ENCODE measurements at regions not wholly inside any gene's neighbourhood (a gene's known extent, or its start where the extent isn't known, plus 50 kb on each side); places are given as distances from the start of the nearest gene placed in this dataset.

- H3K4me3 ChIP-seq (ENCODE audit: severe bottlenecking) = no peak overlapping the region
- no peaks in the 10 kb centered on the region for H3K36me3 ChIP-seq (ENCODE audit: low read depth)
- no peak for ATAC-seq (ENCODE audit: low read depth)
- H3K9me3 ChIP-seq (ENCODE audit: severe bottlenecking) = no peaks in the 10 kb centered on the region
- H3K27me3 ChIP-seq (ENCODE audit: insufficient read depth, poor library complexity, severe bottlenecking) = no peaks in the 10 kb centered on the region
- no peaks in the 10 kb centered on the region for H3K4me1 ChIP-seq (ENCODE audit: insufficient read depth, poor library complexity, severe bottlenecking)
- no peak for TF ChIP-seq CTCF (IDR thresholded peaks at IDR 0.05; ENCODE audit: poor library complexity, severe bottlenecking)
- no peak for DNase-seq (ENCODE audit: low spot score)
- H3K27ac ChIP-seq (ENCODE audit: poor library complexity, severe bottlenecking) = no peak overlapping the region
These were observed 151.4 kb downstream of the ICE1 start for GRCh38 chr5:5573798-5574380.

GRCh38 chr5:5572976-5573797 is 150.7 kb downstream of the ICE1 start:
- Histone ChIP-seq H3K36me3 (ENCODE audit: low read depth) (no peaks in the 10 kb centered on the region), H3K9me3 (ENCODE audit: severe bottlenecking) (no peaks in the 10 kb centered on the region), H3K4me3 (ENCODE audit: severe bottlenecking) (no peak overlapping the region), H3K27me3 (ENCODE audit: insufficient read depth, poor library complexity, severe bottlenecking) (no peaks in the 10 kb centered on the region), H3K27ac (ENCODE audit: poor library complexity, severe bottlenecking) (no peak overlapping the region), H3K4me1 (ENCODE audit: insufficient read depth, poor library complexity, severe bottlenecking) (no peaks in the 10 kb centered on the region)
- DNase-seq (ENCODE audit: low spot score) = no peak
- no peak for ATAC-seq (ENCODE audit: low read depth)
- no peak for TF ChIP-seq CTCF (IDR thresholded peaks at IDR 0.05; ENCODE audit: poor library complexity, severe bottlenecking)

- no peak for ATAC-seq (ENCODE audit: low read depth)
- Histone ChIP-seq H3K27me3 (ENCODE audit: insufficient read depth, poor library complexity, severe bottlenecking) (no peaks in the 10 kb centered on the region), H3K4me3 (ENCODE audit: severe bottlenecking) (no peak overlapping the region), H3K27ac (ENCODE audit: poor library complexity, severe bottlenecking) (no peak overlapping the region), H3K4me1 (ENCODE audit: insufficient read depth, poor library complexity, severe bottlenecking) (no peaks in the 10 kb centered on the region), H3K36me3 (ENCODE audit: low read depth) (no peaks in the 10 kb centered on the region), H3K9me3 (ENCODE audit: severe bottlenecking) (no peaks in the 10 kb centered on the region)
- DNase-seq (ENCODE audit: low spot score) = no peak
- no peak for TF ChIP-seq CTCF (IDR thresholded peaks at IDR 0.05; ENCODE audit: poor library complexity, severe bottlenecking)
These were observed 149.8 kb downstream of the ICE1 start for GRCh38 chr5:5572010-5572865.

GRCh38 chr5:5570646-5571045 is 148.2 kb downstream of the ICE1 start:
- H3K4me1 ChIP-seq (ENCODE audit: insufficient read depth, poor library complexity, severe bottlenecking) = no peaks in the 10 kb centered on the region
- H3K27ac ChIP-seq (ENCODE audit: poor library complexity, severe bottlenecking) = no peak overlapping the region
- no peak for DNase-seq (ENCODE audit: low spot score)
- ATAC-seq (ENCODE audit: low read depth) = no peak
- no peaks in the 10 kb centered on the region for H3K9me3 ChIP-seq (ENCODE audit: severe bottlenecking)
- H3K36me3 ChIP-seq (ENCODE audit: low read depth) = no peaks in the 10 kb centered on the region
- H3K27me3 ChIP-seq (ENCODE audit: insufficient read depth, poor library complexity, severe bottlenecking) = no peaks in the 10 kb centered on the region
- H3K4me3 ChIP-seq (ENCODE audit: severe bottlenecking) = no peak overlapping the region
- no peak for TF ChIP-seq CTCF (IDR thresholded peaks at IDR 0.05; ENCODE audit: poor library complexity, severe bottlenecking)
